Esophagus squamous epithelium (tissue), 5 donors: ENCODE measurements at regions not wholly inside any gene's neighbourhood (a gene's known extent, or its start where the extent isn't known, plus 50 kb on each side); places are given as distances from the start of the nearest gene placed in this dataset.
"Not testable (repeated sequence)": the region's sequence is repeated elsewhere in the genome, so short reads cannot be mapped to it uniquely, and the experiment has no call there.

Experiments
- DNase-seq: peaks from one replicate; lab custom pipeline; 2025; lab: John Stamatoyannopoulos, UW
- H3K27ac ChIP-seq, 4 donors: fragments of 200-600 bp; sonication (generic); one replicate each; pipeline ENCODE4 v1.5.1; 2016 to 2019; ENCODE audit warnings: mild to moderate bottlenecking in 1 of 4
- H3K27me3 ChIP-seq, 4 donors: fragments of 200-600 bp; sonication (generic); 1 replicate in 3 of 4; 2 replicates in 1 of 4; pipeline versions ENCODE4 v1.5.1 to v1.6.0; 2017 to 2021; ENCODE audit warnings: antibody characterized with exemption in 1 of 4
- H3K36me3 ChIP-seq, 3 donors: fragments of 200-600 bp; sonication (generic); one replicate each; pipeline ENCODE4 v1.5.1; 2016 to 2019
- H3K4me1 ChIP-seq, 3 donors: fragments of 200-600 bp; sonication (generic); one replicate each; pipeline ENCODE4 v1.5.1; 2017 to 2019
- H3K4me3 ChIP-seq, 4 donors: fragments of 200-600 bp; sonication (generic); 1 replicate in 3 of 4; 2 replicates in 1 of 4; pipeline ENCODE4 v1.5.1; 2016 to 2019; ENCODE audit warnings: mild to moderate bottlenecking in 2 of 4, moderate library complexity in 1 of 4
- H3K9me3 ChIP-seq, 3 donors: fragments of 200-600 bp; sonication (generic); one replicate each; pipeline ENCODE4 v1.5.1; 2016 to 2019
- POLR2A ChIP-seq, 4 donors: fragments of 450-650 bp; IDR thresholded peaks; one replicate each; pipeline ENCODE4 v1.6.1; 2017; ENCODE audit warnings: antibody characterized with exemption in 4 of 4, mild to moderate bottlenecking in 4 of 4, moderate library complexity in 3 of 4
- WGBS, 2 donors: methylation state at CpG; one replicate each; pipeline ENCODE4 v1.1.5; 2018; 5-methylcytosine and 5-hydroxymethylcytosine counted together
- intact Hi-C: fragments of 100-400 bp; cut with DNase I; formaldehyde crosslinking; loops from one replicate; pipeline ENCODE4 v1.15.0; 2022
- TF ChIP-seq, protein P1 (sequence below), 6 experiments: fragments of 450-650 bp in 4 of 6; fragments of 200-600 bp in 2 of 6; sonication (generic) in 2 of 6; IDR thresholded peaks; one replicate each; pipeline ENCODE4 v1.5.1; 2016 to 2019; ENCODE audit warnings: antibody characterized with exemption in 6 of 6, mild to moderate bottlenecking in 4 of 6, moderate library complexity in 4 of 6
- donor health status: DM: yes; HTN: yes; CAD: no.

GRCh38 chr5:50576265-50576664 lies 90.2 kb upstream of the PARP8 start:
- DNase-seq: no peak
- intact Hi-C loops: no loop called here
- Histone ChIP-seq H3K27ac (no peak overlapping the region), H3K36me3 (no peaks in the 10 kb centered on the region), H3K4me1 (no peaks in the 10 kb centered on the region), H3K4me3 (no peak overlapping the region), H3K9me3 (no peaks in the 10 kb centered on the region), H3K27me3 (no peaks in the 10 kb centered on the region)
- no peak for TF ChIP-seq POLR2A (IDR thresholded peaks at IDR 0.05)
- TF ChIP-seq, protein P1, sequence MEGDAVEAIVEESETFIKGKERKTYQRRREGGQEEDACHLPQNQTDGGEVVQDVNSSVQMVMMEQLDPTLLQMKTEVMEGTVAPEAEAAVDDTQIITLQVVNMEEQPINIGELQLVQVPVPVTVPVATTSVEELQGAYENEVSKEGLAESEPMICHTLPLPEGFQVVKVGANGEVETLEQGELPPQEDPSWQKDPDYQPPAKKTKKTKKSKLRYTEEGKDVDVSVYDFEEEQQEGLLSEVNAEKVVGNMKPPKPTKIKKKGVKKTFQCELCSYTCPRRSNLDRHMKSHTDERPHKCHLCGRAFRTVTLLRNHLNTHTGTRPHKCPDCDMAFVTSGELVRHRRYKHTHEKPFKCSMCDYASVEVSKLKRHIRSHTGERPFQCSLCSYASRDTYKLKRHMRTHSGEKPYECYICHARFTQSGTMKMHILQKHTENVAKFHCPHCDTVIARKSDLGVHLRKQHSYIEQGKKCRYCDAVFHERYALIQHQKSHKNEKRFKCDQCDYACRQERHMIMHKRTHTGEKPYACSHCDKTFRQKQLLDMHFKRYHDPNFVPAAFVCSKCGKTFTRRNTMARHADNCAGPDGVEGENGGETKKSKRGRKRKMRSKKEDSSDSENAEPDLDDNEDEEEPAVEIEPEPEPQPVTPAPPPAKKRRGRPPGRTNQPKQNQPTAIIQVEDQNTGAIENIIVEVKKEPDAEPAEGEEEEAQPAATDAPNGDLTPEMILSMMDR (IDR thresholded peaks at IDR 0.05): no peak

DNA sequence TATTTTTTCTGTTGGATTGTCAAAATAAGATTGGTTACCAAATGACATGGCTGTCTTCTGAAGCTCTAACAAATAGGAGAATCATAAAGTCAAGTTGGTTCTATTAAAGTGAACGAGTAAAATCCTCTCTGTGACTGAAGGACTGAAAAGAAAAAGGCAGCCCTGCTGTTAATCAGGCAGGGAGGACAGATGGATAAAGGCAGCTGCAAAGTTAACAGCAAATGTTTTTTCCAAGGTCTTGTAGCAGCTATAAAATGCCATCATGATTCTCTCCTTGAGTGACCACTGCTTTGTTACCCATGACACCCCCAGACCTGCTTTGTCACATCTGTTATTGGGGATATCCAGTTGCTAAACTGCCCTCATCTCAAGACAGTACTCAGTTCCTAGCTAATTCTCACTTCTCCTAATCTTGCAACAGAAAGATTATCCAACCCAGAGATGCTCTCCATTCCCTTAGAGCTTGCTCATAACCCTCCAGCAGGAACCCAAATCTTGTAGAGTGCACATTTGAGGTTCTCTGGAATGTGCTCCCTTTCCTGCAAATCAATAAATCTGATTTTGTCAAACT lies 89.7 kb upstream of the PARP8 start:
- Histone ChIP-seq H3K9me3 (no peaks in the 10 kb centered on the region), H3K27me3 (no peaks in the 10 kb centered on the region), H3K4me3 (no peak overlapping the region), H3K4me1 (no peaks in the 10 kb centered on the region), H3K27ac (no peak overlapping the region), H3K36me3 (no peaks in the 10 kb centered on the region)
- WGBS, 2 donors: 37 to 58% methylated on average over 1 of the region's 1 CpG
- intact Hi-C loops: no loop called here
- TF ChIP-seq, protein P1 (IDR thresholded peaks at IDR 0.05): no peak
- TF ChIP-seq POLR2A (IDR thresholded peaks at IDR 0.05): no peak
- DNase-seq: no peak

GRCh38 chr5:50580506-50580905 lies 85.9 kb upstream of the PARP8 start:
- DNase-seq: no peak

GRCh38 chr5:50581845-50582244 lies 84.6 kb upstream of the PARP8 start:
- H3K4me3 ChIP-seq, H3K36me3 ChIP-seq, H3K27me3 ChIP-seq, intact Hi-C loops, H3K9me3 ChIP-seq, H3K27ac ChIP-seq, DNase-seq, H3K4me1 ChIP-seq: not testable (repeated sequence)
- 52 to 63% methylated on average over 1 of the region's 1 CpG for WGBS, 2 donors

More at GRCh38 chr5:50580506-50580905, 85.9 kb upstream of the PARP8 start:
- Histone ChIP-seq H3K4me1 (no peaks in the 10 kb centered on the region), H3K27ac (no peak overlapping the region), H3K4me3 (no peak overlapping the region), H3K9me3 (no peaks in the 10 kb centered on the region), H3K27me3 (no peaks in the 10 kb centered on the region), H3K36me3 (no peaks in the 10 kb centered on the region)
- intact Hi-C loops: no loop called here
- 63 to 75% methylated on average over 6 of the region's 6 CpGs for WGBS, 2 donors
- TF ChIP-seq POLR2A (IDR thresholded peaks at IDR 0.05): no peak
- TF ChIP-seq, protein P1 (IDR thresholded peaks at IDR 0.05): no peak

- Histone ChIP-seq H3K9me3 (no peaks in the 10 kb centered on the region), H3K4me3 (no peak overlapping the region), H3K4me1 (no peaks in the 10 kb centered on the region), H3K27ac (no peak overlapping the region), H3K27me3 (no peaks in the 10 kb centered on the region), H3K36me3 (no peaks in the 10 kb centered on the region)
- WGBS, 2 donors: 71 to 74% methylated on average over 2 of the region's 2 CpGs
- intact Hi-C loops: no loop called here
- DNase-seq: no peak
- TF ChIP-seq POLR2A (IDR thresholded peaks at IDR 0.05): no peak
- TF ChIP-seq, protein P1 (IDR thresholded peaks at IDR 0.05): no peak
Measured at GRCh38 chr5:50582699-50583098, 83.7 kb upstream of the PARP8 start.

DNA sequence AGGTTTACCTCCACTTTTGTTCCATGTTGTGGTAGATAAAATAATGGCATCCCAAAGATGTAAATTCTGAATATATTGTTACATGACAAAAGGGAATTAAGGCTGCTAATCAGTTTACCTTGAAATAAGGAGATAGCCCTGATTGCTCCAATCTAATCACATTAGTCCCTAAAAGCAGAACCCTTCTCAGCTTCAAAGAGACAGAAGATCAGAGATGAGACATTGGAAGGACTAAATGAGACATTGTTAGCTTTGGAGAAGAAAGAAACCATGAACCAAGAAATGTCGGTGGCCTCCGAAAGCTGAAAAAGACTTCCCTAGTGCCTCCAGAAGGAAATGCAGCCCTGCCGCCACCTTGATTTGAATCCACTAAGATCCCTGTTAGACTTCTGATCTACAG lies 82.8 kb upstream of the PARP8 start:
- Histone ChIP-seq H3K36me3 (no peaks in the 10 kb centered on the region), H3K4me1 (no peaks in the 10 kb centered on the region), H3K9me3 (no peaks in the 10 kb centered on the region), H3K4me3 (no peak overlapping the region), H3K27me3 (no peaks in the 10 kb centered on the region), H3K27ac (no peak overlapping the region)
- intact Hi-C loops: no loop called here
- TF ChIP-seq, protein P1 (IDR thresholded peaks at IDR 0.05): no peak
- TF ChIP-seq POLR2A (IDR thresholded peaks at IDR 0.05): no peak
- no peak for DNase-seq
- 92 to 96% methylated on average over 3 of the region's 3 CpGs for WGBS, 2 donors

DNA sequence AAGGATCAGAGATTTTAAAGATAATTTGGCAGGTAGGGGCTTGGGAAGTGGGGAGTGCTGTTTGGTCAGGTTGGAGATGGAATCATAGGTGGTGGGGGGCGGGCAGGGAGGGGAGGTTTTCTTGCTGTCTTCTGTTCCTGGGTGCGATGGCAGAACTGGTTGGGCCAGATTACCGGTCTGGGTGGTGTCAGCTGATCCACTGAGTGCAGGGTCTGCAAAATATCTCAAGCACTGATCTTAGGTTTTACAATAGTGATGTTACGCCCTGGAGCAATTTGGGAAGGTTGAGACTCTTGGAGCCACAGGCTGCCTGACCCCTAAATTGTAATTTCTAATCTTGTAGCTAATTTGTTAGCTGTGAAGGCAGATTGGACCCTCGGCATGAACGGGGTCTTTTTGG lies 78.0 kb upstream of the PARP8 start:
- H3K4me3 ChIP-seq, intact Hi-C loops, H3K36me3 ChIP-seq, H3K27ac ChIP-seq, H3K9me3 ChIP-seq, H3K4me1 ChIP-seq, DNase-seq, H3K27me3 ChIP-seq: not testable (repeated sequence)
- whole genome bisulfite sequencing, 2 donors: 57 to 69% methylated on average over 5 of the region's 6 CpGs

GRCh38 chr5:50590444-50591189 lies 75.8 kb upstream of the PARP8 start:
- DNase-seq, H3K9me3 ChIP-seq, H3K27ac ChIP-seq, H3K4me1 ChIP-seq, H3K4me3 ChIP-seq, H3K27me3 ChIP-seq, H3K36me3 ChIP-seq, intact Hi-C loops: not testable (repeated sequence)
- WGBS, 2 donors: 59 to 62% methylated on average over 5 of the region's 5 CpGs
